ENCODE measurements at regions not wholly inside any gene's neighbourhood (a gene's known extent, or its start where the extent isn't known, plus 50 kb on each side); places are given as distances from the start of the nearest gene placed in this dataset.

DNA sequence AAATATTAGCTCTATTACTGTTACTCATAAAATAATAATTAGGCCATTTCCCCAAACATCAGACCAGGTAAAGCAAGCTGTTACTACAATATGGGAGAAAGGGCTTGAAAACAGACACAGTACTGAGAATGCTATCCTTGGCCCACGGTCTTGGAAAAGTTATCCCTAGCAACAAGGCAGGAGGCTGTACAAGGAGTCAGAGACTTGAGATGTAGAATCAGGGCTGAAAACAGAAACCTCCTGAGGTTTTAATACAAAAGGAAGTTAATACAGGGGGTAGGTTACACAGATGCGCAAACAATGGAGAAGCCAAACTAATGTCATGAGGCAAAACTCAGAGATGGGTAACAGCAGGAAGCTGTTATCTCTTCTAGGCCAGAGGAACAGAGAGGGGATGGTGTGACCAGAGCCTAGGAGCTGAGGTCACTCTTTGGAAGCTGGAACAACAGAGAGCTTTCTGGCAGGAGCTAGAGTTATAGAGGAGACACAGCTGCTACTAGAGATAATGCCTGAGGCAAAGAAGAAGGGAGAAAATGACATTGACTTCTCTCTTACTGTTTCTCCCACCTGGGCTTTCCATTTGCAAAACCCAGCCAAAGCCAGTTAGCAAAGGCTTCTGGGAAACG lies 248.8 kb downstream of the SUDS3 start (continued):
- TF ChIP-seq MYNN (IDR thresholded peaks at IDR 0.05) (no peak), MYNN (CRISPR knock-in tag; IDR thresholded peaks at IDR 0.05) (no peak), ZNF311 (CRISPR knock-in tag; IDR thresholded peaks at IDR 0.05) (no peak), CCAR2 (IDR thresholded peaks at IDR 0.05; ENCODE audit: low read depth, low read length) (no peak), E2F5 (CRISPR knock-in tag; IDR thresholded peaks at IDR 0.05) (no peak), SFPQ (IDR thresholded peaks at IDR 0.05; ENCODE audit: low read depth, low read length) (no peak), JUN (IDR thresholded peaks at IDR 0.05; ENCODE audit: borderline replicate concordance, low read depth, low read length) (no peak), JUN (CRISPR knock-in tag; IDR thresholded peaks at IDR 0.05; ENCODE audit: borderline replicate concordance) (no peak), ETV1 (tag; conservative IDR thresholded peaks at IDR 0.05; ENCODE audit: low read depth) (0 out of 2 replicates have a peak, but pooled peaks have one; percentile 27), MEF2A (IDR thresholded peaks at IDR 0.05; ENCODE audit: control insufficient read depth, low read depth, low read length) (no peak)
- TF ChIP-seq, protein P1, sequence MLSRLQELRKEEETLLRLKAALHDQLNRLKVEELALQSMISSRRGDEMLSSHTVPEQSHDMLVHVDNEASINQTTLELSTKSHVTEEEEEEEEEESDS (CRISPR knock-in tag; IDR thresholded peaks at IDR 0.05), result no peak
- TF ChIP-seq, protein P2, sequence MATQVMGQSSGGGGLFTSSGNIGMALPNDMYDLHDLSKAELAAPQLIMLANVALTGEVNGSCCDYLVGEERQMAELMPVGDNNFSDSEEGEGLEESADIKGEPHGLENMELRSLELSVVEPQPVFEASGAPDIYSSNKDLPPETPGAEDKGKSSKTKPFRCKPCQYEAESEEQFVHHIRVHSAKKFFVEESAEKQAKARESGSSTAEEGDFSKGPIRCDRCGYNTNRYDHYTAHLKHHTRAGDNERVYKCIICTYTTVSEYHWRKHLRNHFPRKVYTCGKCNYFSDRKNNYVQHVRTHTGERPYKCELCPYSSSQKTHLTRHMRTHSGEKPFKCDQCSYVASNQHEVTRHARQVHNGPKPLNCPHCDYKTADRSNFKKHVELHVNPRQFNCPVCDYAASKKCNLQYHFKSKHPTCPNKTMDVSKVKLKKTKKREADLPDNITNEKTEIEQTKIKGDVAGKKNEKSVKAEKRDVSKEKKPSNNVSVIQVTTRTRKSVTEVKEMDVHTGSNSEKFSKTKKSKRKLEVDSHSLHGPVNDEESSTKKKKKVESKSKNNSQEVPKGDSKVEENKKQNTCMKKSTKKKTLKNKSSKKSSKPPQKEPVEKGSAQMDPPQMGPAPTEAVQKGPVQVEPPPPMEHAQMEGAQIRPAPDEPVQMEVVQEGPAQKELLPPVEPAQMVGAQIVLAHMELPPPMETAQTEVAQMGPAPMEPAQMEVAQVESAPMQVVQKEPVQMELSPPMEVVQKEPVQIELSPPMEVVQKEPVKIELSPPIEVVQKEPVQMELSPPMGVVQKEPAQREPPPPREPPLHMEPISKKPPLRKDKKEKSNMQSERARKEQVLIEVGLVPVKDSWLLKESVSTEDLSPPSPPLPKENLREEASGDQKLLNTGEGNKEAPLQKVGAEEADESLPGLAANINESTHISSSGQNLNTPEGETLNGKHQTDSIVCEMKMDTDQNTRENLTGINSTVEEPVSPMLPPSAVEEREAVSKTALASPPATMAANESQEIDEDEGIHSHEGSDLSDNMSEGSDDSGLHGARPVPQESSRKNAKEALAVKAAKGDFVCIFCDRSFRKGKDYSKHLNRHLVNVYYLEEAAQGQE (IDR thresholded peaks at IDR 0.05; ENCODE audit: borderline replicate concordance), result peak; percentile 49; the same call in 1 of the 2 replicates
- TF ChIP-seq, protein P2 (CRISPR knock-in tag; IDR thresholded peaks at IDR 0.05; ENCODE audit: low read depth), result no peak
- TF ChIP-seq, protein P3, sequence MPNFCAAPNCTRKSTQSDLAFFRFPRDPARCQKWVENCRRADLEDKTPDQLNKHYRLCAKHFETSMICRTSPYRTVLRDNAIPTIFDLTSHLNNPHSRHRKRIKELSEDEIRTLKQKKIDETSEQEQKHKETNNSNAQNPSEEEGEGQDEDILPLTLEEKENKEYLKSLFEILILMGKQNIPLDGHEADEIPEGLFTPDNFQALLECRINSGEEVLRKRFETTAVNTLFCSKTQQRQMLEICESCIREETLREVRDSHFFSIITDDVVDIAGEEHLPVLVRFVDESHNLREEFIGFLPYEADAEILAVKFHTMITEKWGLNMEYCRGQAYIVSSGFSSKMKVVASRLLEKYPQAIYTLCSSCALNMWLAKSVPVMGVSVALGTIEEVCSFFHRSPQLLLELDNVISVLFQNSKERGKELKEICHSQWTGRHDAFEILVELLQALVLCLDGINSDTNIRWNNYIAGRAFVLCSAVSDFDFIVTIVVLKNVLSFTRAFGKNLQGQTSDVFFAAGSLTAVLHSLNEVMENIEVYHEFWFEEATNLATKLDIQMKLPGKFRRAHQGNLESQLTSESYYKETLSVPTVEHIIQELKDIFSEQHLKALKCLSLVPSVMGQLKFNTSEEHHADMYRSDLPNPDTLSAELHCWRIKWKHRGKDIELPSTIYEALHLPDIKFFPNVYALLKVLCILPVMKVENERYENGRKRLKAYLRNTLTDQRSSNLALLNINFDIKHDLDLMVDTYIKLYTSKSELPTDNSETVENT (CRISPR knock-in tag; IDR thresholded peaks at IDR 0.05), result no peak
